A549 (cell line): ENCODE measurements at regions not wholly inside any gene's neighbourhood (a gene's known extent, or its start where the extent isn't known, plus 50 kb on each side); places are given as distances from the start of the nearest gene placed in this dataset.

Experiments
- ATAC-seq, 2 experiments: fragments of 200-7000 bp in 1 of 2; fragments of >200 bp in 1 of 2; cut with Nextera tagmentation in 1 of 2; cut with Tn5 transposase in 1 of 2; 3 replicates each; pipeline versions ENCODE4 v1.8.0 to v1.9.1; 2018 to 2020; ENCODE audit warnings: mild to moderate bottlenecking in 1 of 2, moderate library complexity in 1 of 2
- CTCF ChIA-PET: fragments of 300-600 bp; sonication (Branson Sonifier 250); formaldehyde crosslinking; extraction: SDS; loops from one replicate; lab custom pipeline; 2021; ENCODE audit warnings: antibody characterized with exemption, inconsistent platforms; lab: Yijun Ruan, JAX
- POLR2A ChIA-PET: fragments of 350-600 bp; formaldehyde crosslinking; extraction: SDS; loops from one replicate; lab custom pipeline; 2021; ENCODE audit warnings: antibody characterized with exemption, inconsistent platforms; lab: Yijun Ruan, JAX
- DNase-seq, 2 experiments: peaks; one replicate each; pipeline versions ENCODE4 v3.0.0 to v3.0.0-alpha.2; 2011 to 2016; ENCODE audit warnings: low read depth in 1 of 2, low spot score in 1 of 2
- FAIRE-seq: peaks from 2 replicates; lab custom pipeline; 2011; peaks lifted over from hg19 to GRCh38; lab: Jason Lieb, UNC
- H3K27ac ChIP-seq, 2 experiments: fragments of >200 bp; sonication (Bioruptor Twin); formaldehyde crosslinking; 3 replicates each; pipeline ENCODE4 v1.5.1; 2016 to 2017
- H3K4me1 ChIP-seq: fragments of >200 bp; sonication (Bioruptor Twin); formaldehyde crosslinking; 3 replicates; pipeline ENCODE4 v1.6.1; 2016
- H3K4me2 ChIP-seq: fragments of >200 bp; sonication (Bioruptor Twin); formaldehyde crosslinking; 3 replicates; pipeline ENCODE4 v1.6.1; 2016
- H3K4me3 ChIP-seq: fragments of >200 bp; sonication (Bioruptor Twin); formaldehyde crosslinking; 3 replicates; pipeline ENCODE4 v1.5.1; 2016
- H3K9me3 ChIP-seq: fragments of >200 bp; sonication (Bioruptor Twin); formaldehyde crosslinking; 3 replicates; pipeline ENCODE4 v1.6.1; 2016
- CBX8 ChIP-seq: fragments of 200-600 bp; sonication (generic); IDR thresholded peaks from 2 replicates; pipeline ENCODE4 v1.6.1; 2016
- EHF ChIP-seq: fragments of 250-450 bp; sonication (Bioruptor Pico); IDR thresholded peaks from 2 replicates; pipeline ENCODE4 v1.5.0; 2020; ENCODE audit warnings: mild to moderate bottlenecking
- EHMT2 ChIP-seq: fragments of 200-600 bp; sonication (generic); IDR thresholded peaks from 2 replicates; pipeline ENCODE4 v1.6.1; 2016; ENCODE audit warnings: antibody characterized with exemption, low read depth, mild to moderate bottlenecking, moderate library complexity
- ESRRA ChIP-seq: fragments of 150-350 bp; IDR thresholded peaks from 2 replicates; pipeline ENCODE4 v1.6.1; 2014; ENCODE audit warnings: mild to moderate bottlenecking, low read length, borderline replicate concordance
- FOSB ChIP-seq: fragments of 250-450 bp; sonication (Bioruptor Pico); IDR thresholded peaks from 2 replicates; pipeline ENCODE4 v1.5.0; 2020; ENCODE audit warnings: mild to moderate bottlenecking, moderate library complexity
- FOSL2 ChIP-seq, 2 experiments: fragments of 450-650 bp in 1 of 2; fragments of >200 bp in 1 of 2; sonication (Bioruptor Twin) in 1 of 2; formaldehyde crosslinking; IDR thresholded peaks; 2 replicates each; pipeline versions ENCODE4 v1.5.0 to v1.6.1; 2016 to 2020; ENCODE audit warnings: mild to moderate bottlenecking in 1 of 2, moderate library complexity in 1 of 2
- FOXS1 ChIP-seq: fragments of 250-450 bp; sonication (Bioruptor Pico); IDR thresholded peaks from 2 replicates; pipeline ENCODE4 v1.5.0; 2020; ENCODE audit warnings: mild to moderate bottlenecking, moderate library complexity
- GATA3 ChIP-seq: IDR thresholded peaks from 2 replicates; pipeline ENCODE4 v1.6.1; 2012; ENCODE audit warnings: borderline replicate concordance
- HDAC2 ChIP-seq: fragments of 200-600 bp; sonication (generic); IDR thresholded peaks from 2 replicates; pipeline ENCODE4 v1.6.1; 2016
- JUNB ChIP-seq: fragments of >200 bp; sonication (Bioruptor Twin); formaldehyde crosslinking; IDR thresholded peaks from 2 replicates; pipeline ENCODE4 v1.6.1; 2016
- MAZ ChIP-seq: fragments of 150-350 bp; IDR thresholded peaks from 2 replicates; pipeline ENCODE4 v1.6.1; 2014; ENCODE audit warnings: antibody characterized with exemption, low read depth, low read length, borderline replicate concordance
- MYC ChIP-seq: IDR thresholded peaks from 2 replicates; pipeline ENCODE4 v1.6.1; 2012; ENCODE audit warnings: mild to moderate bottlenecking, inconsistent platforms, low read length, improper control_type of control experiment, borderline replicate concordance
- POLR2A ChIP-seq: IDR thresholded peaks from 2 replicates; pipeline ENCODE4 v1.6.1; 2012; ENCODE audit warnings: mild to moderate bottlenecking, low read length
- RAD21 ChIP-seq, 2 experiments: fragments of >200 bp in 1 of 2; sonication (Bioruptor Twin) in 1 of 2; formaldehyde crosslinking in 1 of 2; IDR thresholded peaks in 1 of 2; conservative IDR thresholded peaks in 1 of 2; 2 replicates in 1 of 2; 3 replicates in 1 of 2; pipeline ENCODE4 v1.6.1; 2012 to 2018; ENCODE audit warnings: inconsistent platforms in 1 of 2
- RCOR1 ChIP-seq: fragments of 150-350 bp; IDR thresholded peaks from 2 replicates; pipeline ENCODE4 v1.6.1; 2014; ENCODE audit warnings: antibody characterized with exemption, low read length, low read depth
- ZFP36 ChIP-seq: fragments of 450-650 bp; IDR thresholded peaks from 2 replicates; pipeline ENCODE4 v1.6.1; 2014; ENCODE audit warnings: borderline replicate concordance; ENCODE audit not compliant: partially characterized antibody
- WGBS: methylation state at CpG from one replicate; pipeline ENCODE4 v1.1.6; 2017; ENCODE audit errors: missing lambda C conversion rate; 5-methylcytosine and 5-hydroxymethylcytosine counted together
- TF ChIP-seq, protein P1 (sequence below): fragments of 450-650 bp; IDR thresholded peaks from 2 replicates; pipeline ENCODE4 v1.6.1; 2014; ENCODE audit warnings: antibody characterized with exemption
- TF ChIP-seq, protein P2 (sequence below): fragments of >200 bp; sonication (Bioruptor Twin); formaldehyde crosslinking; IDR thresholded peaks from 2 replicates; pipeline ENCODE4 v1.6.1; 2016
- TF ChIP-seq, protein P3 (sequence below): IDR thresholded peaks from 2 replicates; pipeline ENCODE4 v1.6.1; 2012

DNA sequence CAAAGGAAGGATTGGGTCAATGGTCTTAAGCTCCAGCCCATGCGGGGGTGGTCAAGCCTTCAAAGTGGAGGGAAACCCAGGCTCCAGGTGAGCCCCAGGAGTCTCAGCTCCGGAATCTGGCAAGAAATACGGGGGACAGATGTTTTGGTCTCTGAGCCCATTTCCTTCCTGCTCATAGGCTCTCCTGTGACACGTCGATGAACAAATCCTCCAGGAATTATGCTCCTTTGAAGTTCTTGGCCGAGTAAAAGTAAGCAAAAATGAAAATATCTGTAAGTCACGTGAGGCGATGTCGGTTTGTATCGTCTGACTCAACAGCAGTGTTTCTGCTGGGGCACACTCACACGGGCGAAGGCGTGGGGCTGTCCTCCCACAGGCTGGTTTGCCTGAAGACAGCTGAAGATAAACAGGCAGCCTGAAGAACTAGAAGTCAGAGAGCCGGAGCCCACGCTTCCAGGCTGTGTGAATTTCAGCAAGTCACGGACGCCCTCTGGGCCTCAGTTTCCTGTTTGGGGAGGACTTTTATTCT, 52.6 kb upstream of the SMNDC1 start:
- Histone ChIP-seq H3K4me3 (no peak overlapping the region), H3K4me2 (peak overlapping the region; percentile 41)
- DNase-seq = peak in 1 of 2 experiments; percentile 50
- POLR2A ChIA-PET = no interaction called here
- TF ChIP-seq FOSL2 (IDR thresholded peaks at IDR 0.05) = no peak
- peak; percentile 40 for TF ChIP-seq FOSL2 (CRISPR knock-in tag; IDR thresholded peaks at IDR 0.05)
- no peak for TF ChIP-seq GATA3
- TF ChIP-seq, protein P1, sequence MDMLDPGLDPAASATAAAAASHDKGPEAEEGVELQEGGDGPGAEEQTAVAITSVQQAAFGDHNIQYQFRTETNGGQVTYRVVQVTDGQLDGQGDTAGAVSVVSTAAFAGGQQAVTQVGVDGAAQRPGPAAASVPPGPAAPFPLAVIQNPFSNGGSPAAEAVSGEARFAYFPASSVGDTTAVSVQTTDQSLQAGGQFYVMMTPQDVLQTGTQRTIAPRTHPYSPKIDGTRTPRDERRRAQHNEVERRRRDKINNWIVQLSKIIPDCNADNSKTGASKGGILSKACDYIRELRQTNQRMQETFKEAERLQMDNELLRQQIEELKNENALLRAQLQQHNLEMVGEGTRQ = peak; percentile 69
- TF ChIP-seq CBX8 = no peak
- no peak for TF ChIP-seq RAD21 (conservative IDR thresholded peaks at IDR 0.05 in 1 of 2, IDR thresholded peaks at IDR 0.05 in 1 of 2)
- TF ChIP-seq POLR2A = no peak
- TF ChIP-seq, all 56 proteins: peak for 2
- Histone ChIP-seq H3K9me3 (no peaks in the 10 kb centered on the region), H3K27ac (peak overlapping the region; percentile 79 to 83), H3K4me1 (peaks cover 70% of the 10 kb centered on the region)
- WGBS = 71% methylated on average over 17 of the region's 17 CpGs
- CTCF ChIA-PET = interaction anchor here (1.3 to 5.7 kb wide), 2 partner anchors 10 to 47 kb away, joined by 3 to 47 read pairs; no protein-coding TSS in a partner anchor
- FAIRE-seq (no peak), ATAC-seq (no peak)

DNA sequence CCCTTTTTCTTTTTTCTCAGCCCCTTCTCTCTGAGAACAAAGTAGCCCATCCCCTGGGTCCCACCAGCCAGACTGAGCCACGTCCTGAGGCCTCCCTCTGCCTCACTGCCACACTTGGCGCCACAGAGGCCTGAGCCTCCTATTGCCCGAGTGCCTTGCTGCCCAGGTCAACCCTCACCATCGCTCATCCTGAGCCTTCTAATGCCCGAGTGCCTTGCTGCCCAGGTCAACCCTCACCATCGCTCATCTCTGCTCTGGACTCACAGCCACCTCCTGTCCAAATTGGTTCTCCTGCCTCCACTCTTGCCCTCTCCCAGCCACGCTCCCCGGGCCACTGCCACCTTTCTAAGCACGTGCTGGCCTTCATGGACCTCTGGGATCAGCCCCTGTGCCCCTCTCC, 53.2 kb upstream of the SMNDC1 start:
- no peak for ATAC-seq
- no peaks in the 10 kb centered on the region for H3K9me3 ChIP-seq
- peak overlapping the region; percentile 19 to 83; a peak in 4 of 6 replicates for H3K27ac ChIP-seq
- TF ChIP-seq, protein P1 = no peak
- TF ChIP-seq, all 56 proteins: peak for 0
- ChIA-PET POLR2A (no interaction called here), CTCF (interaction anchor here (1.0 to 2.3 kb wide), 5 partner anchors 41 to 189 kb away, joined by 3 to 9 read pairs (median 3); no protein-coding TSS in a partner anchor)
- no peak for DNase-seq
- H3K4me1 ChIP-seq = peaks cover 64% of the 10 kb centered on the region
- FAIRE-seq = no peak
- no peak overlapping the region for H3K4me2 ChIP-seq
- WGBS = 94% methylated on average over 9 of the region's 9 CpGs
- no peak overlapping the region for H3K4me3 ChIP-seq

DNA sequence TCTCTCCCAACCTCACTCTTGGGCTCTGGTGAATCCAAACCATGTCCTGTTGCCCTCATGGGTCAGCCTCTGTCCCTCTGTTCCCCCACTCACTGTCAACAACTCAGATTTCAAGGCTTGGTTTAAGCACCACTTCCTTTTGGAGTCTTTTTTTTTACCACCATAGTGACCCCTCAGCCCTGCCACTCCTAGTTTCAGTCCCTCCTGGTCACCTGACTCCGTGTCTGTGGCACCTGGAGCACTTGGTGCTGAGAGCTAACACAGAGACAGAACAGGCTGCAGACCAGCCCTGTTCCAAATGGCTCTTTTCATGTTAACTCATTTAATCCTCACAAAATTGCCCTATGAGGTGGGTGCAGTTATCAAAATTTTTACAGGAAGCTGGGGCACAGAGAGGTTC, 53.6 kb upstream of the SMNDC1 start:
- DNase-seq = no peak
- ChIA-PET CTCF (interaction anchor here (1.0 to 2.3 kb wide), 4 partner anchors 40 to 188 kb away, joined by 3 to 9 read pairs (median 4); no protein-coding TSS in a partner anchor), POLR2A (no interaction called here)
- no peaks in the 10 kb centered on the region for H3K9me3 ChIP-seq
- no peak overlapping the region for H3K4me3 ChIP-seq
- 94% methylated on average over 1 of the region's 1 CpG for WGBS
- TF ChIP-seq ESRRA (no peak), ZFP36 (no peak), CBX8 (no peak), HDAC2 (no peak), MYC (no peak), EHMT2 (no peak), RCOR1 (no peak), MAZ (no peak), GATA3 (no peak), FOXS1 (CRISPR knock-in tag) (no peak), FOSB (CRISPR knock-in tag) (no peak), JUNB (no peak), EHF (CRISPR knock-in tag) (no peak)
- TF ChIP-seq, protein P1 = no peak
- TF ChIP-seq, protein P2, sequence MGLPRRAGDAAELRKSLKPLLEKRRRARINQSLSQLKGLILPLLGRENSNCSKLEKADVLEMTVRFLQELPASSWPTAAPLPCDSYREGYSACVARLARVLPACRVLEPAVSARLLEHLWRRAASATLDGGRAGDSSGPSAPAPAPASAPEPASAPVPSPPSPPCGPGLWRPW = no peak
- TF ChIP-seq, protein P3, sequence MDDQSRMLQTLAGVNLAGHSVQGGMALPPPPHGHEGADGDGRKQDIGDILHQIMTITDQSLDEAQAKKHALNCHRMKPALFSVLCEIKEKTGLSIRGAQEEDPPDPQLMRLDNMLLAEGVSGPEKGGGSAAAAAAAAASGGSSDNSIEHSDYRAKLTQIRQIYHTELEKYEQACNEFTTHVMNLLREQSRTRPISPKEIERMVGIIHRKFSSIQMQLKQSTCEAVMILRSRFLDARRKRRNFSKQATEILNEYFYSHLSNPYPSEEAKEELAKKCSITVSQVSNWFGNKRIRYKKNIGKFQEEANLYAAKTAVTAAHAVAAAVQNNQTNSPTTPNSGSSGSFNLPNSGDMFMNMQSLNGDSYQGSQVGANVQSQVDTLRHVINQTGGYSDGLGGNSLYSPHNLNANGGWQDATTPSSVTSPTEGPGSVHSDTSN = no peak
- H3K4me2 ChIP-seq = no peak overlapping the region
- peak overlapping the region; percentile 19 to 83; a peak in 4 of 6 replicates for H3K27ac ChIP-seq
- peaks cover 60% of the 10 kb centered on the region for H3K4me1 ChIP-seq
- ATAC-seq = no peak
- FAIRE-seq = no peak
